Choroid plexus epithelial cell (primary cell): ENCODE measurements at regions not wholly inside any gene's neighbourhood (a gene's known extent, or its start where the extent isn't known, plus 50 kb on each side); places are given as distances from the start of the nearest gene placed in this dataset.

ENCODE experiments used
- DNase-seq: peaks from one replicate; pipeline ENCODE4 v3.0.0-alpha.2; 2010; ENCODE audit warnings: low read depth
- H3K4me3 ChIP-seq: 2 replicates; pipeline ENCODE4 v1.5.1; 2011; ENCODE audit warnings: low read depth, mild to moderate bottlenecking, control low read depth, low read length, moderate library complexity
- CTCF ChIP-seq: conservative IDR thresholded peaks from 2 replicates; pipeline ENCODE4 v1.5.1; 2011; ENCODE audit warnings: low read depth, mild to moderate bottlenecking, control low read depth, inconsistent platforms, low read length, moderate library complexity

GRCh38 chr4:152099981-152100378, 339.2 kb upstream of the GATB start:
- no peak for DNase-seq
- H3K4me3 ChIP-seq = no peak overlapping the region
- no peak for TF ChIP-seq CTCF

- DNase-seq = no peak
- TF ChIP-seq CTCF = no peak
- no peak overlapping the region for H3K4me3 ChIP-seq
Measured at GRCh38 chr4:152099555-152099954, 338.7 kb upstream of the GATB start.

- TF ChIP-seq CTCF = no peak
- DNase-seq = no peak
- no peak overlapping the region for H3K4me3 ChIP-seq
Measured at GRCh38 chr4:152099061-152099425, 338.2 kb upstream of the GATB start.

- DNase-seq = no peak
- H3K4me3 ChIP-seq = no peak overlapping the region
- no peak for TF ChIP-seq CTCF
Measured at GRCh38 chr4:152098365-152099060, 337.7 kb upstream of the GATB start.

- no peak for TF ChIP-seq CTCF
Measured at GRCh38 chr4:152097371-152097770, 336.6 kb upstream of the GATB start.

GRCh38 chr4:152095701-152096070, 334.9 kb upstream of the GATB start:
- H3K4me3 ChIP-seq = no peak overlapping the region
- DNase-seq = no peak
- no peak for TF ChIP-seq CTCF

More at GRCh38 chr4:152097371-152097770, 336.6 kb upstream of the GATB start:
- DNase-seq = no peak
- no peak overlapping the region for H3K4me3 ChIP-seq

GRCh38 chr4:152094970-152095700, 334.3 kb upstream of the GATB start:
- no peak overlapping the region for H3K4me3 ChIP-seq
- TF ChIP-seq CTCF = no peak
- DNase-seq = peak; percentile 33
